Gastroesophageal sphincter (tissue), 3 donors: ENCODE measurements at regions not wholly inside any gene's neighbourhood (a gene's known extent, or its start where the extent isn't known, plus 50 kb on each side); places are given as distances from the start of the nearest gene placed in this dataset.

ENCODE experiments used
- EP300 ChIP-seq: sonication (generic); formaldehyde crosslinking; IDR thresholded peaks from one replicate; pipeline ENCODE4 v1.6.1; 2017; ENCODE audit warnings: antibody characterized with exemption, mild to moderate bottlenecking
- POLR2A ChIP-seq, 2 donors: fragments of 450-650 bp; IDR thresholded peaks; one replicate each; pipeline ENCODE4 v1.6.1; 2017; ENCODE audit warnings: antibody characterized with exemption in 2 of 2, mild to moderate bottlenecking in 2 of 2, moderate library complexity in 1 of 2
- POLR2AphosphoS5 ChIP-seq: sonication (generic); formaldehyde crosslinking; IDR thresholded peaks from one replicate; pipeline ENCODE4 v1.6.1; 2017; ENCODE audit warnings: antibody characterized with exemption
- TF ChIP-seq, protein P1 (sequence below), 4 experiments: fragments of 200-600 bp in 2 of 4; fragments of 450-650 bp in 2 of 4; sonication (generic) in 1 of 4; IDR thresholded peaks; one replicate each; pipeline ENCODE4 v1.5.1; 2017 to 2019; ENCODE audit warnings: antibody characterized with exemption in 4 of 4, mild to moderate bottlenecking in 2 of 4, moderate library complexity in 2 of 4

DNA sequence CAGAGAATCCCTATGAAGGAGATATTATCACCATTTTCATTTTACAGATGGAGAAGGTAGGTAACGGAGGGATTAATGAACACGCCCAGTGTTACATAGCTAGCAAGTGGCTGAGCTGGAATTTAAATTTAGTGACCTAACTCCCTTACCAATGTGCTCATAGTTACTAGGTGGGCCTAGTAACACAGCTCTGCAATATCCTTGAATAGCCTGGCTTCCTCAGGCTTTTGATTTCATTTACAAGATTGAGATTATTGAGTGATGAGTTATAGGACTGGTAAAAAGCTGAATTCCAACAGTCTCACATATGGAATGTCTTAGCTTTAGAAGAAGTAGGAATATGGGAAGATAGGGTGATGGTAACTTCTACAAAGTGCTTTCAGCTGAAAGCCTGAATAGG, 336.3 kb upstream of the KIF2A start:
- TF ChIP-seq POLR2A (IDR thresholded peaks at IDR 0.05) (no peak), POLR2AphosphoS5 (no peak), EP300 (no peak)
- TF ChIP-seq, protein P1, sequence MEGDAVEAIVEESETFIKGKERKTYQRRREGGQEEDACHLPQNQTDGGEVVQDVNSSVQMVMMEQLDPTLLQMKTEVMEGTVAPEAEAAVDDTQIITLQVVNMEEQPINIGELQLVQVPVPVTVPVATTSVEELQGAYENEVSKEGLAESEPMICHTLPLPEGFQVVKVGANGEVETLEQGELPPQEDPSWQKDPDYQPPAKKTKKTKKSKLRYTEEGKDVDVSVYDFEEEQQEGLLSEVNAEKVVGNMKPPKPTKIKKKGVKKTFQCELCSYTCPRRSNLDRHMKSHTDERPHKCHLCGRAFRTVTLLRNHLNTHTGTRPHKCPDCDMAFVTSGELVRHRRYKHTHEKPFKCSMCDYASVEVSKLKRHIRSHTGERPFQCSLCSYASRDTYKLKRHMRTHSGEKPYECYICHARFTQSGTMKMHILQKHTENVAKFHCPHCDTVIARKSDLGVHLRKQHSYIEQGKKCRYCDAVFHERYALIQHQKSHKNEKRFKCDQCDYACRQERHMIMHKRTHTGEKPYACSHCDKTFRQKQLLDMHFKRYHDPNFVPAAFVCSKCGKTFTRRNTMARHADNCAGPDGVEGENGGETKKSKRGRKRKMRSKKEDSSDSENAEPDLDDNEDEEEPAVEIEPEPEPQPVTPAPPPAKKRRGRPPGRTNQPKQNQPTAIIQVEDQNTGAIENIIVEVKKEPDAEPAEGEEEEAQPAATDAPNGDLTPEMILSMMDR (IDR thresholded peaks at IDR 0.05): no peak
